Inflammatory macrophage (primary cell): ENCODE measurements at regions not wholly inside any gene's neighbourhood (a gene's known extent, or its start where the extent isn't known, plus 50 kb on each side); places are given as distances from the start of the nearest gene placed in this dataset.

Experiments used
- DNase-seq, 2 donors: peaks; one replicate each; pipeline ENCODE4 v3.0.0-alpha.2; 2020 to 2022

GRCh38 chr5:110323832-110324231 lies 402.6 kb downstream of the TMEM232 start:
- DNase-seq: no peak

GRCh38 chr5:110324876-110325275 lies 401.6 kb downstream of the TMEM232 start:
- no peak for DNase-seq

- DNase-seq: no peak
Measured at GRCh38 chr5:110329955-110330525, 396.4 kb downstream of the TMEM232 start.

GRCh38 chr5:110333384-110333783 lies 393.1 kb downstream of the TMEM232 start:
- no peak for DNase-seq

- DNase-seq: no peak
Measured at GRCh38 chr5:110335361-110336066, 391.0 kb downstream of the TMEM232 start.

GRCh38 chr5:110338341-110339083 lies 388.0 kb downstream of the TMEM232 start:
- no peak for DNase-seq

- DNase-seq: no peak
Measured at GRCh38 chr5:110339399-110339798, 387.1 kb downstream of the TMEM232 start.

GRCh38 chr5:110341836-110342235 lies 384.6 kb downstream of the TMEM232 start:
- DNase-seq: no peak

GRCh38 chr5:110342683-110343082 lies 383.8 kb downstream of the TMEM232 start:
- DNase-seq: no peak

GRCh38 chr5:110343616-110344015 lies 382.9 kb downstream of the TMEM232 start:
- no peak for DNase-seq

GRCh38 chr5:110345623-110346022 lies 380.8 kb downstream of the TMEM232 start:
- no peak for DNase-seq

- no peak for DNase-seq
Measured at GRCh38 chr5:110346893-110347358, 379.5 kb downstream of the TMEM232 start.

GRCh38 chr5:110347781-110348180 lies 378.7 kb downstream of the TMEM232 start:
- no peak for DNase-seq

GRCh38 chr5:110351430-110351829 lies 375.0 kb downstream of the TMEM232 start:
- DNase-seq: no peak

GRCh38 chr5:110354311-110354710 lies 372.2 kb downstream of the TMEM232 start:
- DNase-seq: no peak

- DNase-seq: no peak
Measured at GRCh38 chr5:110354915-110355644, 371.4 kb downstream of the TMEM232 start.

GRCh38 chr5:110356677-110357076 lies 369.8 kb downstream of the TMEM232 start:
- DNase-seq: peak in 1 of 2 donors; percentile 32

- no peak for DNase-seq
Measured at GRCh38 chr5:110359221-110359620, 367.2 kb downstream of the TMEM232 start.

GRCh38 chr5:110361471-110361870 lies 365.0 kb downstream of the TMEM232 start:
- DNase-seq: no peak

GRCh38 chr5:110362261-110362660 lies 364.2 kb downstream of the TMEM232 start:
- no peak for DNase-seq

GRCh38 chr5:110366716-110367115 lies 359.8 kb downstream of the TMEM232 start:
- no peak for DNase-seq
